Fibroblast of pulmonary artery (primary cell): ENCODE measurements at regions not wholly inside any gene's neighbourhood (a gene's known extent, or its start where the extent isn't known, plus 50 kb on each side); places are given as distances from the start of the nearest gene placed in this dataset.

Source experiments
- DNase-seq: peaks from one replicate; pipeline ENCODE4 v3.0.0-alpha.2; 2010; ENCODE audit warnings: low read depth
- H3K4me3 ChIP-seq: replicated peaks from 2 replicates; pipeline ENCODE4 v1.5.1; 2011; ENCODE audit warnings: low read depth, mild to moderate bottlenecking, control low read depth, low read length, moderate library complexity
- TF ChIP-seq, protein P1 (sequence below): IDR thresholded peaks from 2 replicates; pipeline ENCODE4 v1.5.1; 2011; ENCODE audit warnings: mild to moderate bottlenecking, control low read depth, low read length, inconsistent platforms; ENCODE audit errors: missing control alignments

GRCh38 chr21:15206514-15206913 is 141.7 kb upstream of the NRIP1 start:
- DNase-seq = no peak
- TF ChIP-seq, protein P1, sequence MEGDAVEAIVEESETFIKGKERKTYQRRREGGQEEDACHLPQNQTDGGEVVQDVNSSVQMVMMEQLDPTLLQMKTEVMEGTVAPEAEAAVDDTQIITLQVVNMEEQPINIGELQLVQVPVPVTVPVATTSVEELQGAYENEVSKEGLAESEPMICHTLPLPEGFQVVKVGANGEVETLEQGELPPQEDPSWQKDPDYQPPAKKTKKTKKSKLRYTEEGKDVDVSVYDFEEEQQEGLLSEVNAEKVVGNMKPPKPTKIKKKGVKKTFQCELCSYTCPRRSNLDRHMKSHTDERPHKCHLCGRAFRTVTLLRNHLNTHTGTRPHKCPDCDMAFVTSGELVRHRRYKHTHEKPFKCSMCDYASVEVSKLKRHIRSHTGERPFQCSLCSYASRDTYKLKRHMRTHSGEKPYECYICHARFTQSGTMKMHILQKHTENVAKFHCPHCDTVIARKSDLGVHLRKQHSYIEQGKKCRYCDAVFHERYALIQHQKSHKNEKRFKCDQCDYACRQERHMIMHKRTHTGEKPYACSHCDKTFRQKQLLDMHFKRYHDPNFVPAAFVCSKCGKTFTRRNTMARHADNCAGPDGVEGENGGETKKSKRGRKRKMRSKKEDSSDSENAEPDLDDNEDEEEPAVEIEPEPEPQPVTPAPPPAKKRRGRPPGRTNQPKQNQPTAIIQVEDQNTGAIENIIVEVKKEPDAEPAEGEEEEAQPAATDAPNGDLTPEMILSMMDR = no peak
- no peak overlapping the region for H3K4me3 ChIP-seq

DNA sequence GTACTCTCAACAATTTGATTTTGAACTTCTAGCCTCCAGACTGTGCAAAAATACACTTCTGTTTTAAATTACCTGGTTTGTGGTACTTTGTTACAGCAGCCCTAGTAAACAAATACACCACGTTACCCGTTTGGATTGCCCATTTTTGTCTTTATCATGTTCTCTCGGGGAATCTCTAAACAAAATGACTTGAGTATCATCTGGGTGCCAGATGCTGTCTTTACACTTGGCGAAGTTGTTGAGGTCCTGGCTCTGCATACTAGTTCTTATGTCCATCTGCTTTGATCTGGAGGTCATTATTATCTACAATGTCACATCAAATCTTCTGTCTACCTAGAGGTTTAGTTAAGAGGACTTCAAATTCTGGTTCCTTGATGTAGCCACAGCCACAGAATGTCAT is 142.4 kb upstream of the NRIP1 start:
- no peak overlapping the region for H3K4me3 ChIP-seq
- DNase-seq = no peak
- TF ChIP-seq, protein P1 = no peak

- H3K4me3 ChIP-seq = no peak overlapping the region
- TF ChIP-seq, protein P1 = no peak
- no peak for DNase-seq
Observed at GRCh38 chr21:15207635-15208370, 143.0 kb upstream of the NRIP1 start.

DNA sequence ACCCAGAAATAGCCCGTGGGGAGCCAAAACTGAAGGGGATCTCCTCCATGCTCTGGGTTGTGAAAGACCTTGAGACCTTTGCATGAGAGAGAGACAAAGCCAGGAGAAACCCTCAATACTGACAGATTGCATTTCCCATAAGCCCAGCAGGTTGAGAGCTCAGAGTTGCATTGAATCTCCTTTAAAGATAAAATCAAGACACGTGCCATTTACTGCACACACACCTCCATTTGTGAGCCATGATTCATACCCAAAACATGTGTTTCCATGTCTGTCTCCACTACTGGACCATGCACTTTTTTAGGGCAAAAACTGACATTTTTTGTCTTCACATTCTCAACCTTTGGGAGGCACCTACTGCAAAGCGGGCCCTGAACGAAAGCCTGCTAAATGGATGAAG is 144.0 kb upstream of the NRIP1 start:
- TF ChIP-seq, protein P1 = no peak
- no peak for DNase-seq
- H3K4me3 ChIP-seq = no peak overlapping the region

GRCh38 chr21:15209224-15209623 is 144.4 kb upstream of the NRIP1 start:
- TF ChIP-seq, protein P1 = no peak
- H3K4me3 ChIP-seq = no peak overlapping the region
- no peak for DNase-seq

DNA sequence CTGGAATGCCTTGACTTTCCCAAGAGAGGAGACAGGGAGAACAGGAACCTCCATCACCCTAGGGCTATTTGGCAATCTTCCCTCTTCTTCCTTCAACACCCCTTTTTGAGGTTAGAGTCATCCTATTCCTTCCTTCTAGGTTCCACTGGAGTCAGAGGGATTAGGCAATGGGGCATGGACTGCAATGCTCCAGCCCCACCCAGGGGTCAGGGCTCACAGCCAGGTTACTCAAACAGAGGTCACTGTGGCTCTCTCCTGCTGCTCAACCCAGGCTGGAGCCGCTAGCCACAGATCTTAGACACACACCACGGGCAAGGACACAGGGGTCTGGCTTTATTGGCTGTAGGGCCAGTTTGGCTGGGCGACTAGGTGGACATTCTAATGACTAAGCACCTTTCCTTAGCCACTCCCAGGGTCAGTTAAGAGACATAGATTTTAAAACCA is 145.5 kb upstream of the NRIP1 start:
- H3K4me3 ChIP-seq = no peak overlapping the region
- TF ChIP-seq, protein P1 = no peak
- peak; percentile 44 for DNase-seq

DNA sequence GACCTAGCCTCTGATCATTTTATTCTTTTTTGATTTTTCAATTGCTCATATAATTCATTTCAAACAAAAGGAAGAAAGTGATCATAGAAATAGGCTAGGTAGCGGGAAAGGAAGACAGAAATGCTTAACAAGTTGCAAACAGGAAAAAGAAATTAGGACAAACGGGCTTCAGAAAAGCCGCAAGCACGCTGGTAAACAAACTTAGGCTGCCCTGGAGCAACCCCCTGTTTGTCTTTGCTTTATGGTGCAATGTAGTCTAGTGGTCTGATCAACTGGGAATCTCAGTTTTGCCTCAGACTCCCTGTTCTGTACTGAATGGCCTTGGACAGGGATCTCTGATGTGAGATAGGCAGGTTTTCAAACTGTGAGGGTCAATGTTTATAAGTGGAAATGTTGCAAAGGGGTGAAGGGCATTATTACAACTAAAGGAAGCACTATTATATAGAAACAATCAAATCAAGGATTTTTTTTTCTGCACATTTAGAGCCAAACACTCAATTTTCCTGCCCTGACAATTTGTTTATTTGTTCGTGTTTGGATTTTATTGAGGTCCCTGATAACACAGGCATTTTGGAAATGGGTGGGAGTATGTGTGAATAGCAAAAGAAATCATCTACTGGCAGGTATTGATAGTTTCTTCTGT is 146.8 kb upstream of the NRIP1 start:
- DNase-seq = no peak
- TF ChIP-seq, protein P1 = no peak
- H3K4me3 ChIP-seq = no peak overlapping the region
